Panc1 (cell line): ENCODE measurements at regions not wholly inside any gene's neighbourhood (a gene's known extent, or its start where the extent isn't known, plus 50 kb on each side); places are given as distances from the start of the nearest gene placed in this dataset.

Experiments used
- CTCF ChIP-seq: fragments of 450-650 bp; IDR thresholded peaks from 2 replicates; pipeline ENCODE4 v1.5.1; 2017; ENCODE audit warnings: mild to moderate bottlenecking
- POLR2AphosphoS5 ChIP-seq: IDR thresholded peaks from 2 replicates; pipeline ENCODE4 v1.6.1; 2012; ENCODE audit warnings: mild to moderate bottlenecking, low read depth, low read length, moderate library complexity
- SIN3A ChIP-seq: IDR thresholded peaks from 2 replicates; pipeline ENCODE4 v1.6.1; 2012; ENCODE audit warnings: low read depth, mild to moderate bottlenecking, low read length, moderate library complexity, borderline replicate concordance; ENCODE audit not compliant: insufficient read depth
- TCF7L2 ChIP-seq: IDR thresholded peaks from 2 replicates; pipeline ENCODE4 v1.6.1; 2011; ENCODE audit warnings: mild to moderate bottlenecking, low read depth, low read length, inconsistent platforms
- TF ChIP-seq, protein P1 (sequence below), 2 experiments: IDR thresholded peaks; 2 replicates each; pipeline ENCODE4 v1.6.1; 2011 to 2012; ENCODE audit warnings: low read depth in 2 of 2, control low read depth in 1 of 2, low read length in 1 of 2, mild to moderate bottlenecking in 1 of 2, moderate library complexity in 1 of 2; ENCODE audit not compliant: insufficient read depth in 1 of 2

DNA sequence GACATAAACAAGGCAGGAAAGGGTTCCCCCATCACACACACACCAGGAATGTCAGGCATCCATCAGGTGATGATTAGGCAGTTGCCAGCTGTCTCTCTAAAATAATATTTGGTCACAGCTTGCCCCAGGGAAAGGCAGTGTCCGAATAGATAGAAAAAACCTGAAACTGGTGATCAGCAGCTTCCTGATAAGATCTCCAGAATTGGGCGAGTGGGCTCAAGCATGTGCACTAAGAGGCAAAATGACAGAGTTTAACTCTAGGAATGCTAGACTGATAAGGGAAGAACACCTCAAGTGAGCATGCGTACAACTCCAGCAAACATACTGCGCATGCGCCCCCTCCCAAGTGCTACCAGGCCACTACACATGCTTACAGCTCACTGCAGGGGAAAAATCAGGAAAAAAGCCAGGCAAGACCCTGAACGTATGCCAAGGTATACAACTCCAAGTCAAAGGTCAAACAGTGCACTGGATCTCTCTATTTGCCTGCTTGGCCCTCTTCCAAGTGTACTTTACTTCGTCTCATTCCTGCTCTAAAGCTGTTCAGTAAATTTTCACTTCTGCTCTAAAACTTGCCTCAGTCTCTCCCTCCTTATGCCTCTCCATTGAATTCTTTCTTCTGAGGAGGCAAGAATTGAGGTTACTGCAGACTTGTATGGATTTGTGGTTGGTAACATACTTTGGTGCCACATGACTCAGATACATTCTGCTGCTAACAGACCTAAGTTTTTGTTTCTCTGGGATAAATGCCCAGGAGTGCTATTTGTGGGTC lies 73.5 kb upstream of the VASH1 start:
- TF ChIP-seq CTCF: no peak
- TF ChIP-seq, protein P1, sequence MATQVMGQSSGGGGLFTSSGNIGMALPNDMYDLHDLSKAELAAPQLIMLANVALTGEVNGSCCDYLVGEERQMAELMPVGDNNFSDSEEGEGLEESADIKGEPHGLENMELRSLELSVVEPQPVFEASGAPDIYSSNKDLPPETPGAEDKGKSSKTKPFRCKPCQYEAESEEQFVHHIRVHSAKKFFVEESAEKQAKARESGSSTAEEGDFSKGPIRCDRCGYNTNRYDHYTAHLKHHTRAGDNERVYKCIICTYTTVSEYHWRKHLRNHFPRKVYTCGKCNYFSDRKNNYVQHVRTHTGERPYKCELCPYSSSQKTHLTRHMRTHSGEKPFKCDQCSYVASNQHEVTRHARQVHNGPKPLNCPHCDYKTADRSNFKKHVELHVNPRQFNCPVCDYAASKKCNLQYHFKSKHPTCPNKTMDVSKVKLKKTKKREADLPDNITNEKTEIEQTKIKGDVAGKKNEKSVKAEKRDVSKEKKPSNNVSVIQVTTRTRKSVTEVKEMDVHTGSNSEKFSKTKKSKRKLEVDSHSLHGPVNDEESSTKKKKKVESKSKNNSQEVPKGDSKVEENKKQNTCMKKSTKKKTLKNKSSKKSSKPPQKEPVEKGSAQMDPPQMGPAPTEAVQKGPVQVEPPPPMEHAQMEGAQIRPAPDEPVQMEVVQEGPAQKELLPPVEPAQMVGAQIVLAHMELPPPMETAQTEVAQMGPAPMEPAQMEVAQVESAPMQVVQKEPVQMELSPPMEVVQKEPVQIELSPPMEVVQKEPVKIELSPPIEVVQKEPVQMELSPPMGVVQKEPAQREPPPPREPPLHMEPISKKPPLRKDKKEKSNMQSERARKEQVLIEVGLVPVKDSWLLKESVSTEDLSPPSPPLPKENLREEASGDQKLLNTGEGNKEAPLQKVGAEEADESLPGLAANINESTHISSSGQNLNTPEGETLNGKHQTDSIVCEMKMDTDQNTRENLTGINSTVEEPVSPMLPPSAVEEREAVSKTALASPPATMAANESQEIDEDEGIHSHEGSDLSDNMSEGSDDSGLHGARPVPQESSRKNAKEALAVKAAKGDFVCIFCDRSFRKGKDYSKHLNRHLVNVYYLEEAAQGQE (IDR thresholded peaks at IDR 0.05; ENCODE audit: insufficient read depth in 1 of 2, low read depth in 2 of 2, low read length in 1 of 2): no peak
- TF ChIP-seq POLR2AphosphoS5: no peak
- TF ChIP-seq TCF7L2: no peak
- no peak for TF ChIP-seq SIN3A
